Inferior parietal cortex (tissue), 1 donor: ENCODE measurements at regions not wholly inside any gene's neighbourhood (a gene's known extent, or its start where the extent isn't known, plus 50 kb on each side); places are given as distances from the start of the nearest gene placed in this dataset.
"Not testable (repeated sequence)": the region's sequence is repeated elsewhere in the genome, so short reads cannot be mapped to it uniquely, and the experiment has no call there.

ENCODE experiments used
- DNase-seq: peaks from one replicate; pipeline ENCODE4 v3.0.0-alpha.2; 2016; ENCODE audit errors: extremely low spot score

DNA sequence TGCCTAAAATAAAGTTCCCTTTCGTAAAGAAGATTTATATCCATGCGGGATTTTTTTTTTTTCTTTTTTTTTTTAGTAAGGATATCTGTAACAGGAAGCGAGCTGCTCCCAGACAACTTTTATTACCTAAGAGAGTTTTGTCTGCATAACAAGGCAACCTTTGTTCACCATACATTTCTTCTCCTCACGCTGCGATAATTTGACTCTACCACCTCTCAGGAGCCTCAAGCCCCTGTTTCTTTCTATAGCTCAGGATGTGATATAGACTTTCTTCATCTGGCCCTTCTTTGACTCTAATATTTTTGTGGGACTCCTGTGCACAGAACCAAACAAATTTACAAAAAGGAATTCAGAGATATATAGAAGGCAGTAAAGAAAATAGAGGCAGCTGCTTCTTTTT lies 1053.7 kb upstream of the SPRY2 start:
- DNase-seq: no peak

DNA sequence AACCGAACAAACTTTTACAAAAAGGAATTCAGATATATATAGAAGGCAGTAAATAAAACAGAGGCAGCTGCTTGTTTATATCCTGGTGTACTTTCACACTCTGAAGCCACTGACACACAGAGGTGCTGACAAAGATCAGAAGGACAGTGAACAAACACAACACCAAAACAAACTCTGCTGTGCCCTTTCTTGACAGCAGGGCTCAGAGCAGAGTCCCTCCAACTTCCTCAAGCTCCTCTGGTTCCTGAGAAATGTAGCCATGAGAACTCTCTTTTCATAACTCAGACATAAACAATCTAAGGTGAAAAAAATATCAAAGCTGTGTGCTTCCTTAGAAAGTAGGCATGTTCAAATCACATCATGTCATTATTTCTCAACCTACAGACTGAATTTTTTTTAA lies 1052.8 kb upstream of the SPRY2 start:
- no peak for DNase-seq

DNA sequence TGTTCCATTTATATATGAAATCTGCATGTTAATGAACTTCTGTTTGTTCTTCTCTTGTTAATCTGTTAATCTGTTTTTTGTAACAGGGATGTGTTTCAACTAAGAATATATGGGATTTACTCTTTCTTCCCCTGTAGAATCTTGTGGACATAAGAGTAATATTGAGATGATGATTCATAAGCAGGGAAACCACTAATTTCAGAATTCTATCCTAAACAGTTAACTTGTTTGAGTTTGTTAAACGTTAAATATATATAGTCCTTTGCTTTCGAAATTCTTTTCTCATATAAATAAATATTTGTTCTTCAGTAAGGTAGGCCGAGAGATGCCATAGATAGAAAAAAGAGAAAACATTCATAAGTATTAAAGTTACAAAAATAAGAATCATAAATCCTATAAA lies 1052.2 kb upstream of the SPRY2 start:
- DNase-seq: no peak

DNA sequence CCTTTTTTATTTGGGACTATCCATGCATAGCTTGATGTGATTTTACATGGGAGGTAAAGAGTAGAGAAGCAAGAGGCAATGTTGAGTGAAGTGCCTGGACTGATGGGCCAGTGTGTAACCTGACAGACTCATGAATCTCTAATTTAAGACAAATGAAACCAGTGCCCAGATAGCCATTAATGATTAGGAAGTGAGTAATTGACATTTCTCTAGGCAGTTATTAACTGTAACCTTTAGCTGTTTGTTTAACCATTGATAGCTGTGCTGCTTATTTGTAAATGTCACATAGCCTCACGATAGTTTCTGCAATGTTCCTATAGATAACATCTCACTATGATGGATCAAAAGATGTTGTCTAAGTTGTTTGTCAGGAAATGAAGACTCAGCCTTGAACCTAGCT lies 1047.5 kb upstream of the SPRY2 start:
- no peak for DNase-seq

DNA sequence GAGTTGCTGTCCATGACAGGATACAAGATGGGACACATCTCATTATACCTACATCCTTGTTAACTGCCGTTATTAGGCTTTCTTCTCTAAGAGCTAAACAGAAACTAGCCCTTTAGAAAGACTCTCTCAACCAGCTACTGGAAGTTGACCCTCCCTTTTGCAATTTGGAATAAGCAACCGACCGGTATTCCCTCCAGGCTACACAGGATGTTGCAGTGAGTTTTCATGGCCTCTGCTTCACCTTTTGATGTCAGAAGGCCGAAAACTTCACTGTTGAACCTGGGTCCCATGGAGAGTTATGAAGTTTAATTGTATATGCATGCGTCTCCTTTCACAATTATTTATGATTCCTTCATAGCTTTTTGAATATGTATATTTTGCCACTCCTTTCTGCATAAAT lies 1042.5 kb upstream of the SPRY2 start:
- DNase-seq: no peak

DNA sequence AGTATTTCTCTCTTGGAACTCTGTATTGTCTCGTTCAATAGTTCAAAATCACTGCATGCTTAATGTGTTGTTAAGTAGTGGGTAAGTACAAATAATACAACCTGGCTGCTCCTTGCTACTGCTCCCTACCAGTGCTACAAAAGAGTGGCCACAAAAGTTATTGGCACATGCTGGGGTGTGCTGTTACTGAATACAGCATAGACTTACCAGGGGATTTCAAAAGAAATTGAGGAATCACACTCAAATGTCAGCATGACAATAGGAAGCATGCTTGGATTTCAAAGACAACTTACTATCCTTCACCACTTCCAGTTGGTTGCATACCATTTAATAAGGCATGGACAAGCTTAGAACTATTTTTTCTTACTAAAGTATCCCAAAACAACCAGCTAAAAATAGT lies 1041.3 kb upstream of the SPRY2 start:
- no peak for DNase-seq

DNA sequence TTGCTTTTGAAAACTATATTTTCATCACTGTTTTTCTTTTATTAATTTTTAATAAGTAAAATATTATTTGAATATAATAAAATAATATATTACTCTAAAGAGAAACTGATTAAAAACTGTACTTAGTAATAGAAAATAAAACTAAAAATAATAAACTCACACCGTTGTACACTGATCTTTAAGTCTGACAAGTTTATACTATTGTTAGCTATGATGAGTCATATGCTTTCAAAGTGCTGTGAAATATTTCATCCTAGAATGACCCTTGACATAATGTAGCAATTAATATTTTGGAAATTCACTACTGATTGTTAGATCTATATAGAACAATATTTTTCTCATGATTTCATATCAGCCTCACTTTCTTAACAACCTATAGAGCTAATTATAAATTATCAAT lies 1040.6 kb upstream of the SPRY2 start:
- DNase-seq: no peak

DNA sequence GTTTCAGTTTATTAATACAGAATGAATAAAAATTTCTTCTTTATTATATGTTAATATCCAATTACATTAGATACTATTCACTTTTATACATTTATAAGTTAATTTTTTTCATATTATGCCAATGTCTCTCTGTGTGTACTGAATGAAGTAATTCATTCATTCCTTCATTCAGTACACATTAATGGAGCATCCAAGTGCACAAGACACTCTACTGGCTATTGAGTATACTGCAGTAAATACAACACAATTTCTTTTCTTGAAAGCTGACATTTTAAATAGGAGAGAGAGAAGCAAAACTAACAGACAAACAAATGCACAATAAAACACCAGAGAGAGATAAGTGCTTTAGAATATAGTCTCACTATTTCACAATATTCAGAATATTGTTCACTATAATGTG lies 1038.3 kb upstream of the SPRY2 start:
- no peak for DNase-seq

DNA sequence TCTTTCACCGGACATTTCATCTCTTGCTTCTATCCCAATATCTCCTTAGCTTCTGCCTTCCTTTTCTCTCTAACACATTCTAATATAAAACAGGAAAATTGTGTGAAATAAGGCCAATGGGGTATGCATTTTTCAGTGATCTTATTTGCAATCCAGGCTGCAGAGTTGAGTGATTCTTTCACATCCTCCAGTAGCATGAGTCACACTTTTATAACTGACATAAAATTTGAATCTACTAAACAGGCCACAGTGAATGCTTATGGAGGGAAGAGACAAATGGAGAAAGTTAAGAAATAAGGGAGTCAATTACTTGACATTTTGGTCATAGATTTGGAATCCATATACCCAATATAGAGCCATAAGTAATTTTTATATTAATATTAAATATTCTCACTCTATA lies 1037.0 kb upstream of the SPRY2 start:
- DNase-seq: no peak

DNA sequence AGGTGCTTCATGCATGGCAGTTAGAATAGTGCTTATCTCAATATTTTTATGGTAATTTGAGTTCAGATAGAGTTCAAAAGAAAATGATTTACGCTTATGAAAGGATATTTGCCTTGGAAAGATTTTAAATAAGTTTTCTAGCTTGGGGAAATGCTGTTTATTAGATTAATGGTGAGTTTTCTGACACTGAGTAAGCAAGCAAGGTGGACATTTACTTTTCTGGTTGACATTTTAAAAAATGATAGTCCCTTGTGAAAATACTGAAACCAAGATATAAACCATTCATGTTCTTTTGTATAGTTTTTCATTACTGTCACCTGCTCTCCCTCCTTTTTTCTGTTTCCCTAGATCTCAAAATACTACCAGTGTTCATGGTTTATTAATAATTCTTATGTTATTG lies 1034.8 kb upstream of the SPRY2 start:
- no peak for DNase-seq

DNA sequence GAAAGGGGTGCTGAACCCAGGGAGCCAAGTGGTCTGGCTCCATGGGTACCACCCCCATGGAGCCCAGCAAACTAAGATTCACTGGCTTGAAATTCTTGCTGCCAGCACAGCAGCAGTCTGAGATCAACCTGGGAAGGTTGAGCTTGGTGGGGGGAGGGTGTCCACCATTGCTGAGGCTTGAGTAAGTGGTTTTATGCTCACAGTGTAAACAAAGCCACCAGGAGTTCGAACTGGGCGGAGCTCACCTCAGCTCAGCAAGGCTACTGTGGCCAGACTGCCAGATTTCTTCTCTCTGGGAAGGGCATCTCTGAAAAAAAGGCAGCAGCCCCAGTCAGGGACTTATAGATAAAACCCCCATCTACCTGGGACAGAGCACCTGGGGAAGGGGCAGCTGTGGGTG lies 1021.8 kb upstream of the SPRY2 start:
- DNase-seq: not testable (repeated sequence)

DNA sequence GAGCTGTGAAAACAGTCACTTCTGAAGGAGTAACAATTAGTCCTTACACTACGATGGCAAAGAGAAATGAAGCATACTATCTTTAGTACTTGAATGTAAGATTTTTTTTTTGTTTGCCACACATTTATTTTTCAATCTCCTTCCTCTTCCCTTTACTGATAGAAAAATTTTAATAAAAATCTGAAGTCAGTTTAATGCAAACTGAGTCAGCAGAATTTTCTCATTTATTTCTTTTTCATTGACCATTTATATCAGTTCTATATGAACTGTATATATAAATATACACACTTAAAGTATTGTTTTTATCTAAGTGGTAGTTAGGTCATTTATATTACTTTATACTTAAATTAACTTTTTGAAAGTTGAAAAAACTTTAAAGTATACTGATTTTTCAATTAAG lies 1009.1 kb upstream of the SPRY2 start:
- DNase-seq: no peak

DNA sequence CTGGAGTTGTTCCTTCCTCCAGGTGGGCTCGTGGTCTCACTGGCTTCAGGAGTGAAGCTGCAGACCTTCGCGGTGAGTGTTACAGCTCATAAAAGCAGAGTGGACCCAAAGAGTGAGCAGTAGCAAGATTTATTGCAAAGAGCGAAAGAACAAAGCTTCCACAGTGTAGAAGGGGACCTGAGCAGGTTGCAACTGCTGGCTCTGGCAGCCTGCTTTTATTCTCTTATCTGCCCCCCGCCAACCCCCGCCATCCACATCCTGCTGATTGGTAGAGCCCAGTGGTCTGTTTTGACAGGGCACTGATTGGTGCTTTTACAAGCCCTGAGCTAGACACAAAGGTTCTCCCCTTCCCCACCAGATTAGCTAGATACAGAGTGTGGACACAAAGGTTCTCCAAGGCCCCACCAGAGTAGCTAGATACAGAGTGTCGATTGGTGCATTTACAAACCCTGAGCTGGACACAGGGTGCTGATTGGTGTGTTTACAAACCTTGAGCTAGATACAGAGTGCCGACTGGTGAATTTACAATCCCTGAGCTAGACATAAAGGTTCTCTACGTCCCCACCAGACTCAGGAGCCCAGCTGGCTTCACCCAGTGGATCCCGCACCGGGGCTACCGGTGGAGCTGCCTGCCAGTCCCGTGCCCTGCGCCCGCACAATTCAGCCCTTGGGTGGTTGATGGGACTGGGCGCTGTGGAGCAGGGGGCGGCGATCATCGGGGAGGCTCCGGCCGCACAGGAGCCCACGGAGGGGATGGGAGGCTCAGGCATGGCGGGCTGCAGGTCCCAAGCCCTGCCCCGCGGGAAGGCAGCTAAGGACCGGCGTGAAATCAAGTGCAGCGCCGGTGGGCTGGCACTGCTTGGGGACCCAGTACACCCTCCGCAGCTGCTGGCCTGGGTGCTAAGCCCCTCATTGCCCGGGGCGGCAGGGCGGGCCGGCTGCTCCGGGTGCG lies 999.5 kb upstream of the SPRY2 start:
- DNase-seq: not testable (repeated sequence)

DNA sequence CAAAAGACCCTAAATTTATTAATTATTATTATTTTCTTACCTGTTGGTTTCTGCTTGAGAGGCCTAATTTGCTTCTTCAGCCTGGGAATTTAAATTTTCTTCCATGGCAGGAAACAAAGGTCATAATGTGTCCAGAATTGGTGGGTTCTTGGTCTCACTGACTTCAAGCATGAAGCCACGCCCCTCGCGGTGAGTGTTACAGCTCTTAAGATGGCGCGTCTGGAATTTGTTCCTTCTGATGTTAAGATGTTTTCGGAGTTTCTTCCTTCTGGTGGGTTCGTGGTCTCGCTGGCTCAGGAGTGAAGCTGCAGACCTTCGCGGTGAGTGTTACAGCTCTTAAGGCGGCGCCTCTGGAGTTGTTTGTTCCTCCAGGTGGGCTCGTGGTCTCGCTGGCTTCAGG lies 998.7 kb upstream of the SPRY2 start:
- DNase-seq: not testable (repeated sequence)

DNA sequence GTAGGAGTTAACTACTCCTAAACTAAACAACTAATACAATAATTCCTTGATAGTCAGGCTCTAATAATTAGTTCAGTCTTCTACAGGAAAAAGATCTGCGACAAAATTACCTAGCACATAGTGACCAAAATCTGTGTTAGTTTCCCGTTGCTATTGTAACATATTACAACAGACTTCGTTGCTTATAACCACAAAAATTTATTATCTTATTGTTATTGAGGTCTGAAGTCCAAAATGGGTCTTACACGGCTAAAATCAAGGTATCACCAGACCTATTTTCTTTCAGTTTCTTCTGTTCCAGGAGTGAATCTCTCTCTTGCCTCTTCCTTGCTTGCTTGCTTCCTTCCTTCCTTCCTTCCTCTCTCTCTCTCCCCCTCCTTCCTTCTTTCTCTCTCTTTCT lies 993.6 kb upstream of the SPRY2 start:
- DNase-seq: no peak

DNA sequence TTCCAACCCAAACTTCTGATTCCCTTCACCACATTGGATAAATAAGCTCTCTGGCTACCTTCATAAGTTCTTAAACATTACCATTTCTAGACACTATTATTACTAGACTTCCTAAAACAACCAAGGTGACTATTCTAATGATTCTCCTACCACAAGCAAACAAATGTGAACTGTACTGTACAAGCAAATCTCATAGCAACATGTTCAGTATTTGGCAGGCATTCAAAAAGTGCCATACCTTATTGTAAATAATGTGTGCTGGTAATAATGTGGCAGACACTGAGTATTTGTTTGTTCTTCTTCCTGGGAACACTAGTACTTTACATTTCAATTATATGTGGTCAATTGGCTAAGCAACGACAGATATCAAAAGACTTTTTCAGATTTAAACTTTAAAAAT lies 986.0 kb upstream of the SPRY2 start:
- DNase-seq: no peak

DNA sequence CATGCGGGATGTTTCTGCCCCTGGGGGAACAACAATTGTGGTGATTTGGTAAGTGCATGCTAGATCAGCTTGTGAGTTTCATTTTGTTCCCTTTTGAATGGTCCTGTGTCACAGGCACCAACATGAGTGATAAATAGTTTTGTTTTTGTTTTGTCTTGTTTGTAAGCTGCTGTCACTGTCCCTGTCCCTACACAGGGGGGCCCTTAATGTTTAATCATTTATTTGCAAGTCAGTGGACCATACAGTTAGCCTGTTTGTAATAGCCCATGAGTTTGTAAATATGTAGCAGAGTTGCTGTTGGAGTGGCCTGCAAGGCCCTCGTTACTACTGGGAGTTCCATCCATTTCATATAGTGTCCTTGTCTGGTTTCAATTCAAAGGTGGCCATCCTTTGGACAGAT lies 979.6 kb upstream of the SPRY2 start:
- no peak for DNase-seq

DNA sequence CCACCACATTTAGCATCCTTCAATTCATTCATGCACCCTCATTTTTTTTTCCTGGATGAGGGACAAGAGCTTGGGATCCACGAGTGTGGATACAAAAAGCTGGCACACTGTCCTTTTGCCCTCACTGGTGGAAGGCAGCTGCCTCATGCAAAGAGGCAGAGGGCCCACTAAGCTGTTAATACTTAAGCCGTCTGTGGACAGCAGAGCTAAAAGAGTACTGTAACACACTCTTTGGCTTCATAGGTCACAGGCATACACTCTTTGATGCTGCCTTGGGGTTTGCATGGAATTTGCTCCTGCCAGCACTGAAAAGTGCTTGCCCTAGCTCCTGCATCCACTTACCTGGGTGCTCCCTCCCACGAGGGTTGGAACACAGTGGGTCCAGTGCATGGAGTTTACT lies 978.4 kb upstream of the SPRY2 start:
- no peak for DNase-seq

DNA sequence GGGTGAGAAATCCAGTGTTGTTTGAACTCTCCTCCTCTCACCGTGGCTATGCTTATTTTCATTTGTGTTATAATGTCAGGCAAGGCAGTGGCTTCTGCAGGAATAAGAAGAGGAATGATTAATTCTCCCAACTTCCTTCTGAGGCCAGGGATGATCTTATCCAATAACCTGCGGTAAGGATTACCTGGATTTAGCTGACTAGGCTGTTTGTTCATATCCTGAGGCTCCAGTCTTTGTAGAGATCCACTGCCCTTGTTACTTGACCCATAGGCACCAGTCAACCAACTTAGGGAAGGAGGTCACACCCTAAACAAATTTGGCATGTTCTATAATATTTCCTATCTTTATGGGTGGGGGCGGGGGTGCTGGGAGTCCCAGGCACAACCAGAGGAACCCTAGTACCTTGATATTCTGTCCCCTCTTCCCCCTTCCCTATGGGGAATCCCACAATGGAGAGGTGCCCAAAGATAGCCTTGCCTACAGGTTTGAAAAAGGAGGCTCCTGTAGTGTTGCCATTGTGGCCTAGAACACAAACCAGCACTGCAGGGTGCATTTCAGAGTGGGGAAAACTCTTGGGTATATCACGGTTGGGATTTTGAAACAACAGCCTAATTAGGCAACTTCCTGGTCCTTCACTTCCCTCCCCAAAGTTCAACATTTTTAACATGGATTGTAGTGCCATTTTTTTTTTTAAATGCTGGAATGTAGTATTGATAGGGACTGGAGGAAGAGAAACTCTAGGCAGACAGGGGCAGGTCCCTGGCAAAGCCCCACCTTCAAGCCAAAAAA lies 977.5 kb upstream of the SPRY2 start:
- no peak for DNase-seq

DNA sequence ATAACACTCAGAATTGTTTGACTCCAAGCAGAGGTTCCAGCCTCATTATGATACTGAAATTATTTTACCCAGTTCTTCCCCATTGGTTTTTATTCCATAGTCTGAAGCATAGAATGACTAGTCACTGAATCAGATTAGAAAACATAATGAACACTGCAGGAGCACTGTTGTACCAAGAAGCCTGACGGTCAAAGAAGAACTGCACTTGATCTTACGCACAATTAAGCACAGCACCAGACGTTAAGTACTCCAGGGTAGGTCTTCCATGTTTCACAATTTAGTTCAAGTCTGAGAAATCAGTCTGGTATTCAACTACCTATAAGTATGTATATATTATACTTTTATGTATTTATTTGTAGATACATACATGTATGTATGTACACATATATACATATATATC lies 973.5 kb upstream of the SPRY2 start:
- DNase-seq: no peak

DNA sequence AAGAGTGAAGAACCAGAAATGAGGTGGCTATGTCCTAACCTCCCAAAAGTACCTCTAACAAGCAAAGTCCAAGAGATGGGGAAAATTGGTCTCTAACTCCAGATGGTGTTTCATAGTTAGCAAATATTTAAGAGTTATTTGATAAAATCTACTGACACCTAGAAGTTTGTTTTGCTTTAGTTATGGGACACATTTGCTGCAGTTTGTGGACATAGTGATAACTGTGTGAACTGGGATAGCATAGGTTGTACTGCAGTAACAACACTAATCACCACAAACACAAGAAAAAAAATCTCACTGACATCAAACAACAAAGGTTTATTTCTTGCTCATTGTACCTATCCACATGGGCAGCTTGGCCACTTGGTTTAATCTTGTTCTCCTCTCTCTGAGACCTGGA lies 965.0 kb upstream of the SPRY2 start:
- DNase-seq: no peak

DNA sequence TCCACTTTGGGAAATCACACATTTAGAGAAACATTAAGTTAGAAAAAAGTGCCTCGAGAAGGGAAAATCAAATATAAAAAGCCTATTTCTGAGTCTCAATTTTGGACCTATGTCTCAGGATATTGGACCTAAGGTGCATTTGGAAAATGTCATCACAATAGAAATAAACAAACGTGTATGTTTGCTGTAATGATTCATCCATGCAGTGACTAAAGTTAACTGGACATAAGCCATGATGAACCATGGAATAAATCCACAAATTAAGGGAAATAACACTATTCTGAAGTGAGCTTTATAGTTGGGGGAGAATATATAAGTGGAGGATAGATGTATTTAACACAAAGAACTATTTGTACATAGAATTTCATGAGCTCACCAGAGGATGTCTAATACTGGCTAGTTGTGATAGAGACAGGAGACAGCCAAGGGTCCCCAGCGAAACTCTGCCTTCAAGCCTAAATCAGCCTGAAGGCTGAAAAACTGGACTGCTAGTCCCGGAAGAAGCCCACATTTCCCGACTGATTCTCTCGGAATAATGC lies 963.3 kb upstream of the SPRY2 start:
- DNase-seq: no peak

DNA sequence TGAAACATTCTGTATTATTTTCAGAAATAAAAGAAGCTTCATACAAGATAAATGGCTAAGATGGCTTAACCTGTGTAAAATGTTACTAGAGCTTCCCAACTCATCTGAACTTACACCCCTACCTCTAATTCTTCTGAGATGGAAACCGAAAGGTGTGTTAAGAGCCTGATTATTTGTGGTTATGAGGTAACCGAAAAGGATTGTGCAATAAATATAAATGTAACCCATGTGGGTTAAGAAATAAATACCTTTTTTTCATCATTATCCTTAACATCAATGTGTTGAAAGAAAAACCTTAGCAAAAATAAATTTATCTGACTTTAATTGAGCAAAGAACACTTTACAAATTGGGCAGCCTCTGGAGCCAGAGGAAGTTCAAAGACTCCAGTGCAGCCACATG lies 961.8 kb upstream of the SPRY2 start:
- no peak for DNase-seq
